ENCODE measurements at regions not wholly inside any gene's neighbourhood (a gene's known extent, or its start where the extent isn't known, plus 50 kb on each side); places are given as distances from the start of the nearest gene placed in this dataset.
"Not testable (repeated sequence)": the region's sequence is repeated elsewhere in the genome, so short reads cannot be mapped to it uniquely, and the experiment has no call there.

DNA sequence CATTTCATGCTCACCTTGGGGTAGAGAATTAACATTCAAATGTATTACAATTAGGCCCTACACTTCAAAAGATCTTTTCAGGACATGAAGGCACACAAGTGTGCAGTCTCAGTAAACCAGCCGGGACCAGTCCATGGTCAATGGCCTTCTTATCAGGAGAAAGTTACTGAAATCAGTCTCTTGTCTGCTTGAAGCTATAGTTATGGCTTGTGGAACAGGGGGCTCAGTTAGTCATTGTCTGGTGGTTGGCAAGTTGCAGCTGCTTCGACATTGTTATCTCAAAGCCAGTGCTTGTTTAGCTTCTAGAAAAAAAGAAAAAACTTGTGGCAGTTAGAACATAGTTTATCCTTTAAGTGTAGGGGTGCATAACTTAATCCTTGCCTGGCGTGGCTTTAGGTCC is 213.1 kb upstream of the ACO1 start:
- Histone ChIP-seq H3K4me3 (ENCODE audit: low read length) (no peak overlapping the region), H3K27me3 (replicated peaks; ENCODE audit: control insufficient read depth, insufficient read depth, low read length) (no peaks in the 10 kb centered on the region), H3K9me3 (ENCODE audit: control insufficient read depth, low read length) (no peaks in the 10 kb centered on the region), H3K4me1 (ENCODE audit: control insufficient read depth, insufficient read depth, low read length) (no peaks in the 10 kb centered on the region), H3K9ac (ENCODE audit: low read length) (no peak overlapping the region), H3K36me3 (ENCODE audit: control insufficient read depth, insufficient read depth, low read length, severe bottlenecking) (no peaks in the 10 kb centered on the region)
- no peak for DNase-seq (ENCODE audit: low read depth)

DNA sequence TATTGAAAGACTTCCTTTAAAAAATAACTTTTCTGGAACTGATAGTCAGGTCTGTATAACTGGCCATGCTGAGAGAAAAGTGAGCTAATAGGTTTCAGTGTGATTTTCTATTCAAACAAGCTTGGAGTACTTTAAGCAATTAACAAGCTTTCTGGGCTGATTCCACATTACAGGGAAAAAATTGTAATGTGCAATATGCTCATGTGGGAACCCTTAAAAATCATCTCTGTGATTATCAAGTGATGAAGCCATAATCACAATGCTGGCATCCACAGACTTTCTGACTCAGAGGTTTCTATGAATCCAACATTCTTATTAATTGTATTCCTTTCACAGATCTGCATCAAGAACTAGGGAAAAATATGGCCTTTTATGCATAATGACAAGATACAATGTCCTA is 212.2 kb upstream of the ACO1 start:
- Histone ChIP-seq H3K4me3 (ENCODE audit: low read length) (no peak overlapping the region), H3K36me3 (ENCODE audit: control insufficient read depth, insufficient read depth, low read length, severe bottlenecking) (no peaks in the 10 kb centered on the region), H3K9ac (ENCODE audit: low read length) (no peak overlapping the region), H3K9me3 (ENCODE audit: control insufficient read depth, low read length) (no peaks in the 10 kb centered on the region), H3K27me3 (replicated peaks; ENCODE audit: control insufficient read depth, insufficient read depth, low read length) (no peaks in the 10 kb centered on the region), H3K4me1 (ENCODE audit: control insufficient read depth, insufficient read depth, low read length) (no peaks in the 10 kb centered on the region)
- DNase-seq (ENCODE audit: low read depth): no peak

DNA sequence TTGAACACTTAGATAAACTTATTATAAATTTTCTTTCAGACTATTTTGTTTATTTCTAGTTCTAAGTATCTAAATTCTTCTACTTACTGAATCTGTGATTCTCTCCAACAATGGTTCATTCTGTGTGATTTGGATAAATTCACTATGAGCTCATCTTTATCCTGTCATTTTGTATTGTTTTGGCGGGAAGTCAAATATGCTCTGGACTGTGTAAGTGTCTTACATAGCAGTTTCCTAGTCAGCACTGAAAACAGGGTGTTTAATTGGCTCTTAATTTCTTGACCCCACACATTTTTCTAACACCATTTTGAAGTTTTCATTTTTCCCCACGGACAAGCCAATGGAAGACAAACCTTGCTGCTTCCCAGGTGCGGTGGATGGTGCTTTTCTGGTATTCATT is 207.0 kb upstream of the ACO1 start:
- Histone ChIP-seq H3K4me1 (ENCODE audit: control insufficient read depth, insufficient read depth, low read length) (no peaks in the 10 kb centered on the region), H3K36me3 (ENCODE audit: control insufficient read depth, insufficient read depth, low read length, severe bottlenecking) (no peaks in the 10 kb centered on the region)

GRCh38 chr9:32180597-32180996 is 203.8 kb upstream of the ACO1 start:
- DNase-seq (ENCODE audit: low read depth): no peak
- Histone ChIP-seq H3K4me1 (ENCODE audit: control insufficient read depth, insufficient read depth, low read length) (no peaks in the 10 kb centered on the region), H3K4me3 (ENCODE audit: low read length) (no peak overlapping the region)

More for the DNA sequence above, 207.0 kb upstream of the ACO1 start:
- no peaks in the 10 kb centered on the region for H3K27me3 ChIP-seq (replicated peaks; ENCODE audit: control insufficient read depth, insufficient read depth, low read length)
- no peak for DNase-seq (ENCODE audit: low read depth)
- no peaks in the 10 kb centered on the region for H3K9me3 ChIP-seq (ENCODE audit: control insufficient read depth, low read length)
- H3K4me3 ChIP-seq (ENCODE audit: low read length): no peak overlapping the region
- no peak overlapping the region for H3K9ac ChIP-seq (ENCODE audit: low read length)

DNA sequence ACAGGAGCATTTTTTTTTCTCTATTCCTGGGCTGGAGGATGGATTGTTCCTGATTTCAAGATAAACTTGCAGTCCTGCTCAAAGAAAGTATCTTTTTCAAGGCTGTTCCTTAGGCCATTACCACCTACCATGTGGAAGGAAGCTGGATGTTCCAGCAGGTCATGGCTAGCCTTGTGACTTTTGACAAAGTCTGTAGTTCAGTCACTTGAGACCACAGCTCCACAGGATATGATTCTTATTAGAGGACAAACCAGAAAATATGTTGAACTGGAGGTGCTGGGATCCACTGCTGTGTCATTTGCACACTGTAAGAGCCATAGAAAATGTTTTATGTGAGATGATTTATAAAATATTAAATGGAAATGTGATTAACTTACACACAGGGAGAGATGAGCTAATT is 184.2 kb upstream of the ACO1 start:
- DNase-seq (ENCODE audit: low read depth): no peak

More at GRCh38 chr9:32180597-32180996, 203.8 kb upstream of the ACO1 start:
- Histone ChIP-seq H3K27me3 (replicated peaks; ENCODE audit: control insufficient read depth, insufficient read depth, low read length) (no peaks in the 10 kb centered on the region), H3K9ac (ENCODE audit: low read length) (no peak overlapping the region), H3K9me3 (ENCODE audit: control insufficient read depth, low read length) (no peaks in the 10 kb centered on the region), H3K36me3 (ENCODE audit: control insufficient read depth, insufficient read depth, low read length, severe bottlenecking) (no peaks in the 10 kb centered on the region)

GRCh38 chr9:32200896-32201295 is 183.5 kb upstream of the ACO1 start:
- no peak for DNase-seq (ENCODE audit: low read depth)
- Histone ChIP-seq H3K27me3 (replicated peaks; ENCODE audit: control insufficient read depth, insufficient read depth, low read length) (no peaks in the 10 kb centered on the region), H3K9me3 (ENCODE audit: control insufficient read depth, low read length) (no peaks in the 10 kb centered on the region), H3K4me3 (ENCODE audit: low read length) (no peak overlapping the region), H3K9ac (ENCODE audit: low read length) (no peak overlapping the region), H3K36me3 (ENCODE audit: control insufficient read depth, insufficient read depth, low read length, severe bottlenecking) (no peaks in the 10 kb centered on the region), H3K4me1 (ENCODE audit: control insufficient read depth, insufficient read depth, low read length) (no peaks in the 10 kb centered on the region)

More for the DNA sequence above, 184.2 kb upstream of the ACO1 start:
- Histone ChIP-seq H3K9ac (ENCODE audit: low read length) (no peak overlapping the region), H3K36me3 (ENCODE audit: control insufficient read depth, insufficient read depth, low read length, severe bottlenecking) (no peaks in the 10 kb centered on the region), H3K4me3 (ENCODE audit: low read length) (no peak overlapping the region), H3K27me3 (replicated peaks; ENCODE audit: control insufficient read depth, insufficient read depth, low read length) (no peaks in the 10 kb centered on the region), H3K4me1 (ENCODE audit: control insufficient read depth, insufficient read depth, low read length) (no peaks in the 10 kb centered on the region), H3K9me3 (ENCODE audit: control insufficient read depth, low read length) (no peaks in the 10 kb centered on the region)

- not testable (repeated sequence) for H3K9ac ChIP-seq (ENCODE audit: low read length); H3K4me3 ChIP-seq (ENCODE audit: low read length); DNase-seq (ENCODE audit: low read depth); H3K36me3 ChIP-seq (ENCODE audit: control insufficient read depth, insufficient read depth, low read length, severe bottlenecking); H3K9me3 ChIP-seq (ENCODE audit: control insufficient read depth, low read length); H3K4me1 ChIP-seq (ENCODE audit: control insufficient read depth, insufficient read depth, low read length); H3K27me3 ChIP-seq (replicated peaks; ENCODE audit: control insufficient read depth, insufficient read depth, low read length)
Observed at GRCh38 chr9:32209164-32209563, 175.3 kb upstream of the ACO1 start.

GRCh38 chr9:32218100-32218767 is 166.2 kb upstream of the ACO1 start:
- Histone ChIP-seq H3K4me3 (ENCODE audit: low read length) (no peak overlapping the region), H3K9ac (ENCODE audit: low read length) (no peak overlapping the region), H3K36me3 (ENCODE audit: control insufficient read depth, insufficient read depth, low read length, severe bottlenecking) (no peaks in the 10 kb centered on the region), H3K9me3 (ENCODE audit: control insufficient read depth, low read length) (no peaks in the 10 kb centered on the region), H3K27me3 (replicated peaks; ENCODE audit: control insufficient read depth, insufficient read depth, low read length) (no peaks in the 10 kb centered on the region), H3K4me1 (ENCODE audit: control insufficient read depth, insufficient read depth, low read length) (no peaks in the 10 kb centered on the region)
- no peak for DNase-seq (ENCODE audit: low read depth)

- no peaks in the 10 kb centered on the region for H3K36me3 ChIP-seq (ENCODE audit: control insufficient read depth, insufficient read depth, low read length, severe bottlenecking)
- H3K4me3 ChIP-seq (ENCODE audit: low read length): no peak overlapping the region
- H3K27me3 ChIP-seq (replicated peaks; ENCODE audit: control insufficient read depth, insufficient read depth, low read length): no peaks in the 10 kb centered on the region
- H3K4me1 ChIP-seq (ENCODE audit: control insufficient read depth, insufficient read depth, low read length): no peaks in the 10 kb centered on the region
- H3K9ac ChIP-seq (ENCODE audit: low read length): no peak overlapping the region
- no peaks in the 10 kb centered on the region for H3K9me3 ChIP-seq (ENCODE audit: control insufficient read depth, low read length)
- DNase-seq (ENCODE audit: low read depth): no peak
Observed at GRCh38 chr9:32220750-32221149, 163.7 kb upstream of the ACO1 start.

- no peaks in the 10 kb centered on the region for H3K36me3 ChIP-seq (ENCODE audit: control insufficient read depth, insufficient read depth, low read length, severe bottlenecking)
- H3K9ac ChIP-seq (ENCODE audit: low read length): no peak overlapping the region
- no peak for DNase-seq (ENCODE audit: low read depth)
- no peaks in the 10 kb centered on the region for H3K27me3 ChIP-seq (replicated peaks; ENCODE audit: control insufficient read depth, insufficient read depth, low read length)
- H3K9me3 ChIP-seq (ENCODE audit: control insufficient read depth, low read length): no peaks in the 10 kb centered on the region
- H3K4me3 ChIP-seq (ENCODE audit: low read length): no peak overlapping the region
- H3K4me1 ChIP-seq (ENCODE audit: control insufficient read depth, insufficient read depth, low read length): no peaks in the 10 kb centered on the region
Observed at GRCh38 chr9:32234451-32234850, 150.0 kb upstream of the ACO1 start.

- H3K36me3 ChIP-seq (ENCODE audit: control insufficient read depth, insufficient read depth, low read length, severe bottlenecking): no peaks in the 10 kb centered on the region
- no peak for DNase-seq (ENCODE audit: low read depth)
Observed at GRCh38 chr9:32247168-32247567, 137.3 kb upstream of the ACO1 start.

DNA sequence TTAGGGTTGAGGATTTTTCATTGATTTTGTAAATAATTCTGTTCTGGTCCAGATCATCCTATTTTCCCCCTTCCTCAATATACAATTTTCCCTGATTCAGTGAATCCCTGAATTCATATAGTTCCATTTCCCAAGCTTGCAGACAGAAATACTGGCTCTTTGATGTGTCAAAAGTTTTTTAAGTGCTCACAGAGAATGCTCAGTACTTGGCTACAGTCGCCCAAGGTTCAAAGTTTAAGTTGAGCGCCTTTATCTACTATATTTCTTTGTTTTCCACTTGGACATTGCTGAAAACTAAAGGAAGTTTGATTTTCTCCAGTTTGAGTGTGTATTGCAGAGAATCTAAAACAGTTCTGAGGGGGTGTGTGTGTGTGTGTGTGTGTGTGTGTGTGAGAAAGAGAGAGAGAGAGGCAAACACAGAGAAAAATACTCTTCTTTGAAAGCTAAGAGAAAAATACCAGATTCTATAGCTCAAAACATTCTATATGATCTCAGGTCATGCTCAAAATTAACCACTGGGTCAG is 136.2 kb upstream of the ACO1 start:
- Histone ChIP-seq H3K4me3 (ENCODE audit: low read length) (no peak overlapping the region), H3K27me3 (replicated peaks; ENCODE audit: control insufficient read depth, insufficient read depth, low read length) (peaks cover 3% of the 10 kb centered on the region), H3K9ac (ENCODE audit: low read length) (no peak overlapping the region), H3K36me3 (ENCODE audit: control insufficient read depth, insufficient read depth, low read length, severe bottlenecking) (no peaks in the 10 kb centered on the region), H3K9me3 (ENCODE audit: control insufficient read depth, low read length) (no peaks in the 10 kb centered on the region), H3K4me1 (ENCODE audit: control insufficient read depth, insufficient read depth, low read length) (no peaks in the 10 kb centered on the region)
- DNase-seq (ENCODE audit: low read depth): no peak

More at GRCh38 chr9:32247168-32247567, 137.3 kb upstream of the ACO1 start:
- Histone ChIP-seq H3K9ac (ENCODE audit: low read length) (no peak overlapping the region), H3K4me1 (ENCODE audit: control insufficient read depth, insufficient read depth, low read length) (no peaks in the 10 kb centered on the region), H3K27me3 (replicated peaks; ENCODE audit: control insufficient read depth, insufficient read depth, low read length) (peaks cover 3% of the 10 kb centered on the region), H3K4me3 (ENCODE audit: low read length) (no peak overlapping the region), H3K9me3 (ENCODE audit: control insufficient read depth, low read length) (no peaks in the 10 kb centered on the region)

Measured in adipocyte (in vitro differentiated cells).